ENCODE measurements at regions not wholly inside any gene's neighbourhood (a gene's known extent, or its start where the extent isn't known, plus 50 kb on each side); places are given as distances from the start of the nearest gene placed in this dataset.
"Not testable (repeated sequence)": the region's sequence is repeated elsewhere in the genome, so short reads cannot be mapped to it uniquely, and the experiment has no call there.

DNA sequence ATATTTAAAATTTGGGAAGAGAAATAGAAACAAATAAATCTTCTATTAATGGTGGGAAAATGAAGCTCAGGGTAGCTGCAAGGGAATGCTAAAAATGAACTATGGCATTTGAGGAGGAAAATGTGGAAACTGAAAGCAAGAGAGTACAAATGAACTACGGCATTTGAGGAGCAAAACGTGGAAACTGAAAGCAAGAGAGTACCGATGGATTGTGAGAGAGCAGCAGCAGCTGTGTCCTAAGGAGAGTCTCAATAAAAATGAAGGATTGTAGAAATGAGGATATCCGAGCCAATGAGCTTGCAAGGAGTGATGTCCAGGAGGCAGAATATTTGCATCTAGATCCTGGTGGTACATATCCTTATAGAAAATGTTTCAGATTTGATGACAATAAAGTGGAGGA, 547.1 kb upstream of the ZNF337 start:
- intact Hi-C loops (cut with DNase I, micrococcal nuclease): no loop called here
- ATAC-seq: no peak
- no peak for DNase-seq

DNA sequence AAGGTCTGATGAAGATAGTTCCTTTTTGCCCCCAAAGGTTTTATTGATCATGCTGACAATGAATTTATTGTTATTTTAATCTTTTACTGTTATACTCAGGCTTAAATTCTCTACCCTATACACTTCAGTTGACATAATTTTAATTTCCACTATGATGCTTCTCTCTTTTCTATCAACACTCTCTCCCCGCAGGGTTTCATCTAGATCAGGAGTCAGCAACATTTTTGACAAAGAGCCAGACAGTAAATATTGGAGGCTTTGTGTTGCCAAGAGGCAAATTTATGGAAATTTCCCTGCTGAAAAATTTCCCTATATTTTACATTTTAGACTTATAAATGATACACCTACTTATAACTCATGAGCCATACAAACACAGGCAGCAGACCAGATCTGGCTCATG, 524.0 kb upstream of the ZNF337 start:
- ATAC-seq; DNase-seq; intact Hi-C loops (cut with DNase I, micrococcal nuclease): not testable (repeated sequence)

DNA sequence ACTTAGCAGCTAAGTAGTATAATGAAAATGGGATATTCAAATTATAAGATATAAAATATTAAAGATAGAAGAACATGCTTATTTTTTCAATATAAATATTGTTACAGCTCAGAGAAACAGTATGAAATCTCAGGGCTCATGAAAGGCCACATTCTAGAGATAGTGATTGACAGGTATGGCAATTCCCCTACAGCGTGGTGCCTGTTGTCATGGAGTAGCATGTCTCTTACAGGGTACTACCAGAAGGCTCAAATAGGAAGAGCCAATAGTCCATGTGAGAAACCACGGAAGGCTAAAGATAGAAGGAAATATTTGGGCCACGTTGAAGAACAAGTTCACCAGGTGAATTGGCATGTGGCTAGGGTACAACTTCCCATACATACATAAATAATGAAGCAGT, 522.9 kb upstream of the ZNF337 start:
- ATAC-seq; intact Hi-C loops (cut with DNase I, micrococcal nuclease); DNase-seq: not testable (repeated sequence)

DNA sequence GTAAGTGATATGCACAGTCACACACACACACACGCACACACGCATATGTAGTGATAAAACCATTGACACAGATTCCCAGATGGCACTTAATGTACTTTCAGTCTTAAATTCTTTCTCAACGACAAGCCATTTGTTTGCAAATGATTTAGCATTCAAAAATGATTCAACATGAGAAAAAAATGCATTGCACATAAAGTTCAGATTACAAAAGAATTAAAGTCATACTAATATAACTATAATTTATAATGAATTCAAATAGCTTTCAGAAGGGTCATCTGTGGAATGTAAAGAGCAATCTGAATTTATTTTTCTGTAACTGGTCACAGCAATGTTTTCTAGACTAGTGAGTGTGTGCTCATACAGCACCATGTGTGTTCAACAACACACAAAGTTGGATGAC, 521.6 kb upstream of the ZNF337 start:
- intact Hi-C loops (cut with DNase I, micrococcal nuclease): no loop called here
- no peak for ATAC-seq
- DNase-seq: no peak

DNA sequence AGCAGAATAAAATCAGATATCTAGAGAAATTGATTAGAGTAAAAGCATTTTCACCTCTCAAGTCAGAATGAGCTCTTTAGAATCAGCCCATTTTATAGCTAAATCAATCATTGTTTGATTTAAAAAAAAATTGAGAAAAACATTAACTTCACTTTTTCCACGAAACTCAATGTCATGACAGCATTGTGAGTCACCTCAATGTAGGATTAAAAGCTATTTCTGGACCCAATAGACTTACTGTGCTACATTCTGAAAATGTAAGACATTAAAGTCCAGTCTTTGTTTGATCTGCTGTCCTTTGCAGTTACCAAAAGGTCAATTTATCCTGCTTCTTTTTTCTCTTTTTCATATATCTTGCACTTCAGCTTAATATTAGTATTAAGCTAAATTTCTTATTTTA, 519.4 kb upstream of the ZNF337 start:
- intact Hi-C loops (cut with DNase I, micrococcal nuclease): no loop called here
- ATAC-seq: no peak
- DNase-seq: no peak

DNA sequence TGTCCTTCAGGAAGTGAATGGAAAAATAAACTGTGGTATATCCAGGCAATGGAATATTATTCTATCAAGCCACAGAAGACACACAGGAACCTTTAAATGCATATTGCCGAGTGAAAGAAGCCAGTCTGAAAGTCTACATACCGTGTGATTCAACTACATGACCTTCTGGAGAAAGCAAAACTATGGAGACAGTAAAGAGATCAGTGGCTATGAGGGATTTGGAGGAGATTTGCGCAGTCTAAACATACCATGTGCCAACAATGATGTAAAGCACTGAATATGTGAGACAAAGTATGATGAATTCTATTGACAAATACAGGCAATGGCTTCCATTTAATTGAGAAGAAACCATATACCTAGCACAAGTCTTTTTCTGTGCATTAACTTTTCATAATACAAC, 518.3 kb upstream of the ZNF337 start:
- no peak for DNase-seq
- intact Hi-C loops (cut with DNase I, micrococcal nuclease): no loop called here
- ATAC-seq: no peak

DNA sequence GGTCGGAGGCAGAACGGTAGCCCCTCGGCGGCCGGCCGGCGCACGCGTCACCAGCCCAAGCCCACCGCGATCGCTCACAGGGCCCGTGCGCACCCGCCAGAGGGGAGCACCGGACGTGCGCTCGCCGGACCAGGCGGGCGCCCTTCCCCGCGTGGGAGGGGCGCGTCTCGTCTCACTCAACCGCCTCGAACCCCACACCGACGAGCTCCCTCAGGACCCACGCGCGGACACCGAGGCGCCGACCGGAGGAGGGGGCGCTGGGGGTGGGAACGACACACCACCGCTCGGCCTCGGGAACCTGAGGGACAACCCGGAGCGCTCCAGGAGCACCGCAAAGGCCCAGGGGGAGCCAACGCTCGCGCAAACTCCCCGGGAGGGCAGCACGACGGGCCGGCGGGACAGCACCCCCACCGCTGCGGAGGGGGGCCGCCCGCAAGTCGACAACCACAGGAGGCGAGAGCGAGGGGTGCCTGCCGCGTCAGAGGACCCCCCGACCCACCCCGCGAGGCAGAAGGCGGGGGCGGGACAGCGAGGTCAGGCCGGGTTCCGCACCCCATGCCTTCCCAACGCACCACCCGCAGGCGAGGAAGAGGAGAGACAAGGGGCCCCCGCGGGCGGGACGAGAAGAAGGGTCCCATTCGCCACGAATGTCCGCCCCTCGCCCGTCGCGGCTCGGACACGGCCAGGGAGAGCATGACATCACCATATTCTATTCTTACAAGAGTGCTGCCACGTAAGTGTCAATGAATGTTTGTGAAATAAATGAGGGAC, 512.7 kb upstream of the ZNF337 start:
- no peak for ATAC-seq
- intact Hi-C loops (cut with DNase I, micrococcal nuclease): loop anchor here in 1 of 2 donors (10.0 kb wide), 1 partner anchor 65 kb away; no protein-coding TSS in a partner anchor
- no peak for DNase-seq

DNA sequence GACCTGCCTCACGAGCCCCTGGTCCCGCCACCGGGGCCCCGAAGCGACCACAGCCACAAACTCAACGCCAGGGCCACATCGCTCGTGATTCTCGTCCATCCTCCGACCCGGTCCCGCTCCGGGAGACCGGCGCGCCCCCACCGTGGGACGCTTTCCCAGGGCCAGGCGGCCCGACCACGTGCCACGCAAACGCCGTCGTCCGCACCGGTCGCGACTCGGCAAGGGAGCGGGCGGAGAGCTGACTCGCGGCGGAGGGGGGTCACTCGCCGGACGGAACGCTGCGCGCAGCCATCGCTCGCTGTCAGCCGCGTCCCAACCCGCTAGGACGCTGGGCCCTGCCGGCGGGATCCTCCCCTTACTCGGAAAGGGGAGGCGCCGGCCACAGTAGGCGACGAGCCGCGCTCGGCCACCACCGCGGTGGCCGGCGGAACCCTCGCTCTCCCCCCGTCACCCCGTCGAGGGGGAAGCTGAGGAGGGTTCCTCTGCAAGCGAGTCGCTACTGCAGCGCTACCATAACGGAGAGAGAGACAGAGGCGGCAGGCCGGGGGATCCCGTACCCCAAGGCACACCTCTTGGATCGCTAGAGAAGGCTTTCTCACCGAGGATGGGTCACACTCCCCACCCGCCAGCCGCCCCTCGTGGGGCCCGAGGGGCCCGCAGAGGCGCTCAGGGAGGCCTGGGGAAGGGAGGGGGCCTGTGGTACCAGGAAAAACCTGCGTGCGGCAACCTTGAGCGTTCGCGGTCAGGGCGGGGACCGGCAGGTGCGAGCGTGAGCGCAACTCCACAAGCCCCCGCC, 511.8 kb upstream of the ZNF337 start:
- ATAC-seq (no peak), DNase-seq (no peak)
- intact Hi-C loops (cut with DNase I, micrococcal nuclease): loop anchor here in 1 of 2 donors (10.0 kb wide), 1 partner anchor 64 kb away; no protein-coding TSS in a partner anchor

DNA sequence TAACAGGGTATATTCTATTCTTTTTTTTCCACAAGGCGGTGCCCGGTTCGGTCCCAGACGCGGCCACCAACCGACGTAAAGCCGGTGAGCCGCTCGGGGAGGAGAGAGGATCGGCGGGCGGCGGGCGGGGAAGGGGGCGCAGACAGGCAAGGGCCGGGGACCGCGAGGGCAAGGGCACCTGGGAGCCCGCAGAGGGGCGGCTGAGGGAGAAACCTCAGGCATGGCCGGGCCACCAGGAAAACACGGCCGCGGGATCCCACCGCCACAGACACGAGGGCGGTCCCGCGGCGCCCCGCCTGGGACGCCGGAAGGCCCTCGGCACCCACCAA, 511.3 kb upstream of the ZNF337 start:
- not testable (repeated sequence) for ATAC-seq, DNase-seq
- intact Hi-C loops (cut with DNase I, micrococcal nuclease): loop anchor here in 1 of 2 donors (10.0 kb wide), 1 partner anchor 63 kb away; no protein-coding TSS in a partner anchor

DNA sequence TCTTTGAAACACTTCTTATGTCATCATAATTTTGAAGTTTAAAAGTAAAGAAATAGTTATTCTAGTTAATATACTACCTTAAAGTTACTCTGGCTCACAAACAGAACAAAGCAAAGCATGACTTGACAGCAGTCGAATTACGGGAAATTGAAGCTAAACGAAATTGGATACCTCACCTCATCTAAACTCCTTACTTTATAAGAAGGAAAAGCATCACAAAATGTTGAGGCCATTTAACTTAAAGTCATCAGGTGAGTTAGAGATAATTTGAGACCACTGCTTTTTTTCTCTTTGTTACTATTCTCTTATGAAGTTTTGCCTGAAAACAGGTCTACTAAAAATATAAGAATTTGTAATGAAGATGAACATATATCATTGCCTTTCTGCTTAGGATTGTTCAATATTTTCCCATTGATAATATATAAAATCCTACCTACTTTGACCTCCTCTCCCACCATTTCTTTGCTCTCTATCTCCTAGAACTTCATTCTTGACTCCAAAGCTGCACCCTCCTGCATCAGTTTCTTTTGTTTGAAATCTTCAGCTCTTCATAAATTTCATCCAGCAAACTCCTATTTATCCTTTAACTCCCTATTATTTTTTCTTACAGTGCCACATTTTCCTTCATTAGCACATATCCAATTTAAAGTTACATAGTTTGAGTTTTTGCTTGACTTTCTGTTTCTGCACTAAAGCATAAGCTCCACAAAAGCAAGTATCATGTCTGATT, 510.7 kb upstream of the ZNF337 start:
- intact Hi-C loops (cut with DNase I, micrococcal nuclease): loop anchor here in 1 of 2 donors (10.0 kb wide), 1 partner anchor 63 kb away; no protein-coding TSS in a partner anchor
- DNase-seq (no peak), ATAC-seq (no peak)

DNA sequence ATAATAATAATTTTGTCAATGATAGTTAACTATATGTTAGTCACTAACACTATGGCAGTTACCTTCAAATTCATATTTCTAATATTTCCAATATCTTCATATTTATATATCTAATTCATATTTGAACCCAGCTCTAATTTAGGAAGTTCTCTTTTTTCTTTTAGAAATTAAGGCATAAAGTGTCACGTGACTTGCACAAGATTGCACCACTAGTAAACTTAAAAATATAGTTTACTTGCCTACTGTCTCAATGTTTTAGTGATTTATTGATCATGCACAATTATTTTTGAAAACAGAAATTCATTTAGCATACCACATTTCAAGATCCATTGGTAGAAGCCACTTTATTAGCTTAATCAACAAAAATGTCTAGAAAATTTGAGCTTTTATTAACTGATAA, 508.7 kb upstream of the ZNF337 start:
- intact Hi-C loops (cut with DNase I, micrococcal nuclease): loop anchor here in 1 of 2 donors (10.0 kb wide), 1 partner anchor 61 kb away; no protein-coding TSS in a partner anchor
- ATAC-seq: no peak
- no peak for DNase-seq

DNA sequence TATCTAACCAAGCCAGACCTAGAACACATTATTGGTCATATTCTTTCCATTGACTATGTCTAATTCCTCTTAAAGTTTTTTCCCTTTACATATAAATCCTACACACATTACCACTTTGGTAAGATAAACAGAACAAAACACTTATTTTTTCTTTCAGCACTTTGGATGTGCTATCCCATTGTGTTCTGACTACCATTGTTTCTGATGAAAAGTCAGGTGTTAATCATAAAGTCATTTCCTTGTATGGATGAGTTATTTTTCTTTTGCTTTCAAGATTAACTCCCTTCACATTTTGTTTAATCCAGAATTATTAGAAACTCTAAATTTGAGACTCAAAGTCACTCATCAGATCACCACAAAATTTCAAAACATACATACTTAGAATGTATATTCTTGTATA, 504.4 kb upstream of the ZNF337 start:
- intact Hi-C loops (cut with DNase I, micrococcal nuclease): loop anchor here in 1 of 2 donors (10.0 kb wide), 1 partner anchor 56 kb away; no protein-coding TSS in a partner anchor
- not testable (repeated sequence) for ATAC-seq, DNase-seq

DNA sequence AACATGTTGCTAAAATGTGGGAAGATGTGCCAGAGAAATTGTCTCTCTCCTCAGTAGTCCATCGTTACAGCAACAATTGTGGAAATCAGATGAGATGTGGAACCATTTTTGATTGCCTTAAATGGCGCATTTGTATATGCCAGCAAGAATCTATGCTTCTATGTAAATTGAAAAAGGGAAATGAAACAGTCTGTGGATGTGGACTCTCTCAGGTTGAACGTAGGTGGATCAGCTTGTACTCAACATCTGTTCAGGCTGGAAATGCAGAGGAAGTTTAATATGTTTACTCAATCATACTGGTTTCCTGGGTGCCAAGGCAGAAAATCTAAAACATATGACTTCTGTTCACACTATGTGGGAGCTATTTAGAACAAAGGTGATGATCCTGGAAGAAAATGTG, 490.7 kb upstream of the ZNF337 start:
- ATAC-seq; DNase-seq; intact Hi-C loops (cut with DNase I, micrococcal nuclease): not testable (repeated sequence)

DNA sequence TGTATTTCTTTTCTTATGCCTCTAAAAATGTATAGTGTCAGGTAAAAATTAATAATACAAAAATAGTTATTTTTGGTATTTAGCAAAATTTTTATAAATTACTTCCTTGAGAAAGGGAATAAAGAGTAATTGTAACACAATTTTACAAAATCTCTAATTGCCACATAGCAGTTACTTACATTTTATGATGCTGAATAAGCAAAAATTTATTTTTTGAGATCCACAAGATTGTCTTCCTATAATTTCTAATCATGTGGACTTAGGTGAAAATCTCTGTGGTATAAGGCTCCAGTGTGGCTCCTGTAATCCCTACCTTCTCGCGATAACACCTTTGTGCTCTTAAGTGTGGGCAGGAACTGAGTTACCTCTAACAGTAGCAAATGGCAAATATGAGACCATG, 487.1 kb upstream of the ZNF337 start:
- ATAC-seq; DNase-seq; intact Hi-C loops (cut with DNase I, micrococcal nuclease): not testable (repeated sequence)

DNA sequence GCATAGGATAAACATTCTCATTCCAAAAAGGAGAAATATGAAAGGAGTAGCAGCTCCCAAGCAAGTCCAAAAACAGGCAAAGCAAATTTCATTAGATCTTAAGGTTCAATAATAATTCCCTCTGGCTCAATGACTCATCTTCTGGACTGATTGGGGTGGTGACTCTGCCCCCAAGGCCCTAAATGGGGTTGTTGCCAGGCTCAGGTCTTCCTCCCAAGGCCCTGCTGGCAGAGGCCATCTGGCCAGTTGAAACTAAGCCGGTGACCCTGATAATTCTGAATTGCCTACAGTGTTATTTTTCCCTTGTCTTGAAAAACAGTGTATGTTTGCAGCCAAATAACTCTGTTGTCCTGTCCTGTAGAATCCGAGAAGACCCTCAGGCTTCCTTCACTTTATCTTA, 484.7 kb upstream of the ZNF337 start:
- ATAC-seq; DNase-seq; intact Hi-C loops (cut with DNase I, micrococcal nuclease): not testable (repeated sequence)

DNA sequence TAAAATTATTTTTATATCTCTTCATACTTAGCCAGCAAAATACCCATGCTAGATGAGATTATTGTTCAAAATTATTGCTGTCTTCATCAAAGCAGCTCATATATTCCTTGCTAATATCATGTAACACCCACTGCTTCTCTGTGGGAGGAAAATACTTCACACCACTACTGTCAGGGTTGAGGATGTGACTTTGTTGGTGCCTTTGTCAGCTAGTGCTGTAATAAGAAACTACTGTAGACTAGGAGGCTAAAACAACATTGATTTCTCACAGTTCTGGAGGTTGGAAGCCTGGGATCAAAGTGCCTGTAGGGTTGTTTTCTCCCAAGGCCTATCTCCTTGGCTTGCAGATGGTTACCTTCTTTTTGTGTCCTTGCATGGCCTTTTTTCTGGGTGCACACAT, 475.2 kb upstream of the ZNF337 start:
- ATAC-seq; intact Hi-C loops (cut with DNase I, micrococcal nuclease); DNase-seq: not testable (repeated sequence)

DNA sequence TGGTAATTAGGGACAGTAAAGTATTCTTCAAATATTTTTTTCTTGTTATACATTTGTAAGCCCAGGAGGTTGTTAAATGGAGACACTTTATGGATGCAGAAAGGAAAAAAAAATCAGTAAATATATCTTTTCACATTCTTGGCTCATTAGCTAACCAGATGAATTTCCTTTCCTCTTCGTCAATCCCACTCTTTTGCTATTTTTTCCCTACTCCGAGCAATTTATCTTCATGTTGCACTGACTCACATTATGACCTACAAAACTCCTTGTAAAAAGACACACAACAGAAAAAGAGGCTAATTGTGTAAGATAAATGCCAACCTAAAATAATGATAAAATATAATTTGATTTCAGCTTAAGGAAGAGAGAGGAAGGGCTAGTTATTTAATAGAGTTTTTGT, 472.9 kb upstream of the ZNF337 start:
- DNase-seq: no peak
- intact Hi-C loops (cut with DNase I, micrococcal nuclease): no loop called here
- no peak for ATAC-seq

DNA sequence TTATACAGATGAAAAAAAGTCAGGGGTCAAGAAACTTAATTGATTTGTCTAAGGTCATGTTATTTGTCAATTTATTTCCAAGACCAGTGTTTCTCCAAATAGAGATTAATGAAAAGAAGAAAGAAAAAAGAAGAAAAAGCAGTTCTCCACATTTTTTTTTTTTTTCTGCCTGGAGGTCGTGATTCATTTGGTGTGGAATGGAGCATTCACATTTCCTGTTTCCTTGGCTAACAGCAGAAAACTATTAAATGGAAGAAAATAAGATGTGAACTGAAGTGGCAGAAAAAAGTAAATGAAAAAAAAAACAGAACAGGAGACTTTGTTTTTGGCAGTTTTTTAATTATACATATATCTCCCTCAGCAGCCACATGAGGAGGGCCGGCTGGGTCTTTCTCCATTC, 470.8 kb upstream of the ZNF337 start:
- no peak for DNase-seq
- intact Hi-C loops (cut with DNase I, micrococcal nuclease): no loop called here
- no peak for ATAC-seq

DNA sequence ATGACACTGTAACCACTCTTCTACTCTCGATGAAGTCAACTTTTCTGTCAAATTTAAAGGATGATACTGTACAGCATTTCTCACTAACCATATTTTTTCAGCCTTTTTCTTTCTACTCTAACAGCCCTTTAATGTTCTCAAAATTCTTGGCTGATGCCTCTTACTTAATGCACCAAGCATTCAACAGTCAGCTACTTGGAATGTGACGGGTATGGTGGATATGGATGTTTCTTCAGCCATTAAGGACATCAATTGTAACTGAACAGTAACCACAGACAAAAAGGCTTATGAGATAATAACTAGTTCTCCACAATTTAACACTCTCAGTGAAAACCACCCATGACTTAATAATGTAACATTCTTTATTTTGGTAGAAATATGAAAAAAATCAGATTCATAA, 467.2 kb upstream of the ZNF337 start:
- DNase-seq (no peak), ATAC-seq (no peak)
- intact Hi-C loops (cut with DNase I, micrococcal nuclease): no loop called here

All from left colon (tissue), 2 donors.